SJCRH30 (cell line): ENCODE measurements at regions not wholly inside any gene's neighbourhood (a gene's known extent, or its start where the extent isn't known, plus 50 kb on each side); places are given as distances from the start of the nearest gene placed in this dataset.
A peak's percentile ranks its signal among the peaks of the same experiment; 100 is the strongest.

Experiments used
- DNase-seq, 2 experiments: peaks; one replicate each; pipeline ENCODE4 v3.0.0-alpha.2; 2015 to 2020
- H3K27ac ChIP-seq: fragments of 250-450 bp; sonication (Bioruptor Pico); 2 replicates; pipeline ENCODE4 v1.5.1; 2020; ENCODE audit warnings: mild to moderate bottlenecking, moderate library complexity
- H3K27me3 ChIP-seq: fragments of 250-450 bp; sonication (Bioruptor Pico); 2 replicates; pipeline ENCODE4 v1.5.1; 2020; ENCODE audit warnings: mild to moderate bottlenecking, moderate library complexity
- H3K36me3 ChIP-seq: fragments of 250-450 bp; sonication (Bioruptor Pico); 2 replicates; pipeline ENCODE4 v1.5.1; 2020; ENCODE audit warnings: mild to moderate bottlenecking, moderate library complexity
- H3K4me1 ChIP-seq: fragments of 250-450 bp; sonication (Bioruptor Pico); 2 replicates; pipeline ENCODE4 v1.5.1; 2020; ENCODE audit warnings: mild to moderate bottlenecking, moderate library complexity
- H3K4me3 ChIP-seq: fragments of 250-450 bp; sonication (Bioruptor Pico); 2 replicates; pipeline ENCODE4 v1.5.1; 2020; ENCODE audit warnings: mild to moderate bottlenecking, moderate library complexity
- H3K9me3 ChIP-seq: fragments of 250-450 bp; sonication (Bioruptor Pico); replicated peaks from 2 replicates; pipeline ENCODE4 v1.5.1; 2020; ENCODE audit warnings: mild to moderate bottlenecking, moderate library complexity

GRCh38 chr7:114026486-114027089, 107.8 kb upstream of the PPP1R3A start:
- peak; percentile 29 to 91 for DNase-seq
- no peaks in the 10 kb centered on the region for H3K4me1 ChIP-seq
- no peak overlapping the region for H3K27ac ChIP-seq
- H3K36me3 ChIP-seq, result no peaks in the 10 kb centered on the region
- no peaks in the 10 kb centered on the region for H3K9me3 ChIP-seq
- no peaks in the 10 kb centered on the region for H3K27me3 ChIP-seq
- no peak overlapping the region for H3K4me3 ChIP-seq

GRCh38 chr7:114021135-114021534, 102.3 kb upstream of the PPP1R3A start:
- DNase-seq, result no peak
- Histone ChIP-seq H3K27ac (no peak overlapping the region), H3K4me3 (no peak overlapping the region), H3K9me3 (no peaks in the 10 kb centered on the region), H3K36me3 (no peaks in the 10 kb centered on the region), H3K4me1 (no peaks in the 10 kb centered on the region), H3K27me3 (no peaks in the 10 kb centered on the region)

GRCh38 chr7:114008696-114009095, 89.9 kb upstream of the PPP1R3A start:
- H3K36me3 ChIP-seq, result no peaks in the 10 kb centered on the region

GRCh38 chr7:114007386-114007785, 88.6 kb upstream of the PPP1R3A start:
- no peaks in the 10 kb centered on the region for H3K4me1 ChIP-seq
- DNase-seq, result no peak
- H3K27ac ChIP-seq, result no peak overlapping the region
- no peaks in the 10 kb centered on the region for H3K27me3 ChIP-seq
- peaks cover under 1% of the 10 kb centered on the region for H3K9me3 ChIP-seq
- no peaks in the 10 kb centered on the region for H3K36me3 ChIP-seq
- no peak overlapping the region for H3K4me3 ChIP-seq

More at GRCh38 chr7:114008696-114009095, 89.9 kb upstream of the PPP1R3A start:
- H3K4me1 ChIP-seq, result no peaks in the 10 kb centered on the region
- H3K27me3 ChIP-seq, result no peaks in the 10 kb centered on the region
- H3K9me3 ChIP-seq, result no peaks in the 10 kb centered on the region; the same call in 1 of the 2 replicates
- H3K4me3 ChIP-seq, result no peak overlapping the region
- no peak for DNase-seq
- no peak overlapping the region for H3K27ac ChIP-seq

- Histone ChIP-seq H3K4me1 (no peaks in the 10 kb centered on the region), H3K27ac (no peak overlapping the region), H3K36me3 (no peaks in the 10 kb centered on the region), H3K4me3 (no peak overlapping the region), H3K27me3 (no peaks in the 10 kb centered on the region), H3K9me3 (peaks cover 13% of the 10 kb centered on the region; the same call in 1 of the 2 replicates)
- DNase-seq, result no peak
These were observed 80.1 kb upstream of the PPP1R3A start for GRCh38 chr7:113998934-113999333.

GRCh38 chr7:113996405-113996804, 77.6 kb upstream of the PPP1R3A start:
- Histone ChIP-seq H3K9me3 (peaks cover 7% of the 10 kb centered on the region; the same call in 1 of the 2 replicates), H3K27me3 (no peaks in the 10 kb centered on the region), H3K27ac (no peak overlapping the region), H3K4me1 (no peaks in the 10 kb centered on the region), H3K36me3 (no peaks in the 10 kb centered on the region), H3K4me3 (no peak overlapping the region)
- DNase-seq, result peak; percentile 13 to 35

GRCh38 chr7:113986216-113986615, 67.4 kb upstream of the PPP1R3A start:
- H3K27ac ChIP-seq, result no peak overlapping the region
- H3K27me3 ChIP-seq, result no peaks in the 10 kb centered on the region
- no peak overlapping the region for H3K4me3 ChIP-seq
- H3K36me3 ChIP-seq, result no peaks in the 10 kb centered on the region
- no peaks in the 10 kb centered on the region for H3K9me3 ChIP-seq
- DNase-seq, result no peak
- no peaks in the 10 kb centered on the region for H3K4me1 ChIP-seq

GRCh38 chr7:113976508-113976907, 57.7 kb upstream of the PPP1R3A start:
- H3K27ac ChIP-seq, result no peak overlapping the region
- no peaks in the 10 kb centered on the region for H3K36me3 ChIP-seq
- DNase-seq, result no peak
- H3K9me3 ChIP-seq, result no peaks in the 10 kb centered on the region
- H3K4me1 ChIP-seq, result no peaks in the 10 kb centered on the region
- H3K27me3 ChIP-seq, result no peaks in the 10 kb centered on the region
- H3K4me3 ChIP-seq, result no peak overlapping the region

GRCh38 chr7:113968713-113969112, 49.9 kb upstream of the PPP1R3A start:
- DNase-seq, result peak; percentile 41 to 69
- Histone ChIP-seq H3K4me1 (no peaks in the 10 kb centered on the region), H3K27me3 (no peaks in the 10 kb centered on the region), H3K4me3 (no peak overlapping the region), H3K9me3 (no peaks in the 10 kb centered on the region), H3K27ac (no peak overlapping the region), H3K36me3 (no peaks in the 10 kb centered on the region)
